GM21381 (cell line): ENCODE measurements at regions not wholly inside any gene's neighbourhood (a gene's known extent, or its start where the extent isn't known, plus 50 kb on each side); places are given as distances from the start of the nearest gene placed in this dataset.

ENCODE experiments used
- ATAC-seq: cut with Tn5 transposase; IDR thresholded peaks from one replicate; pipeline ENCODE4 v1.9.1; 2021; ENCODE audit warnings: mild to moderate bottlenecking, moderate library complexity; ENCODE audit not compliant: unreplicated experiment

DNA sequence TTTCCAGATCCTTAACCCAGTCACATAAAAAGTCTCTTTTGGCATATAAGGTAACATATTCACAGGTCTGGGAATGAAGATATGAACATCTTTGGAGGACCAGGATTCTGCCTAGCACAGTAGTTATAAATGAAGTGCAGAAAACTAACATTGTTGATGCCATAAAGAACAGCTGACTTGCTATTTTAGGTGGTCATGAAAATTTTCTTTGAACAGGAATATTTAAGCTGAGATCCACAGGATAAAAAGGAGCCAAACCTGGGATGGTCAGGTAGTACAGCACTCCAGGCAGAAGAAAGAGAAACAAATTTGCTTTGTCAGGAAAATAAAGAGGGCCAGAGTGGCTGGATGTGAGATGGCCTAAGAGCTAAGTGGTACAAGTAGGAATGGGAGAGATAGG is 80.0 kb downstream of the CENPW start:
- no peak for ATAC-seq

GRCh38 chr6:126422912-126423311 is 83.0 kb downstream of the CENPW start:
- ATAC-seq = no peak

GRCh38 chr6:126427713-126428112 is 87.8 kb downstream of the CENPW start:
- ATAC-seq = no peak

DNA sequence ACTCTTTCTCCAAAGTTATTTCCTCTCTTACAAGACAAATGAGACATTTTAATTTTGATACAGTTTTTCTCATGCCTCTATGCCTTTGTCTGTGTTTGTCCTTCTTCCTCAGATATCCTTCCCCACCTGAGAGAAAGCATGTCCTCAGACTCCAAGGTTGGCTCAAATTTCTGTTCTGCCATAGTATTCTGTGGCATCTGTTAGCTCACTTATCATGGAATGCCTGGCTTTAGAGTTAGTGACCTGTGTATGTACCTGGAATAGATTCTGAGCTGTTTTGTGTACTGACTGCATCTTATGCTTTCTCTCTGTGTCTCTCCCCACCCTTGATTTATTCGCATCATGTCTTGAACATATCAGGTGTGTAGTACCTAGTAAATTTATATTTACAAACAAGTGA is 90.0 kb downstream of the CENPW start:
- no peak for ATAC-seq

GRCh38 chr6:126432564-126432963 is 92.6 kb downstream of the CENPW start:
- no peak for ATAC-seq

- no peak for ATAC-seq
Measured at GRCh38 chr6:126433927-126434326, 94.0 kb downstream of the CENPW start.

- ATAC-seq = no peak
Measured at GRCh38 chr6:126437205-126437604, 97.3 kb downstream of the CENPW start.

GRCh38 chr6:126439040-126439439 is 99.1 kb downstream of the CENPW start:
- ATAC-seq = no peak

DNA sequence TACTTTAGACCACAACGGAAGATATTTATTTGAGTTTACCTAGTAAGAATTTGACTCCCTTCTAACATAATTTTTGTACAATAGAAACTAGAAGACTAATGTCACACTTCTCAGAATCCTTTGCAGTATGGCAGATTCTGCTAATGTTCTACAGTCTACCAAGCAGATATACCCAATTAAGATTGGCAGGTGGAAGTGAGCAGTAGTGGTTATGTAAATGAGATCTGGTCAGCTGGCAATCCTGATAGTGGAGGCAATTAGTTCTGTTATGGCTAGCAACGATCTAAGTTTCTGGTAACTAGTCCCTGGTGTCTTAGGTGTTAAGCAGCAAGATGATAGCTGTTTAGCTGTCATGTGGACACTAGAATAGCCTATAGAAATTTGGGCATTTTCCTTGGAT is 101.0 kb downstream of the CENPW start:
- no peak for ATAC-seq

DNA sequence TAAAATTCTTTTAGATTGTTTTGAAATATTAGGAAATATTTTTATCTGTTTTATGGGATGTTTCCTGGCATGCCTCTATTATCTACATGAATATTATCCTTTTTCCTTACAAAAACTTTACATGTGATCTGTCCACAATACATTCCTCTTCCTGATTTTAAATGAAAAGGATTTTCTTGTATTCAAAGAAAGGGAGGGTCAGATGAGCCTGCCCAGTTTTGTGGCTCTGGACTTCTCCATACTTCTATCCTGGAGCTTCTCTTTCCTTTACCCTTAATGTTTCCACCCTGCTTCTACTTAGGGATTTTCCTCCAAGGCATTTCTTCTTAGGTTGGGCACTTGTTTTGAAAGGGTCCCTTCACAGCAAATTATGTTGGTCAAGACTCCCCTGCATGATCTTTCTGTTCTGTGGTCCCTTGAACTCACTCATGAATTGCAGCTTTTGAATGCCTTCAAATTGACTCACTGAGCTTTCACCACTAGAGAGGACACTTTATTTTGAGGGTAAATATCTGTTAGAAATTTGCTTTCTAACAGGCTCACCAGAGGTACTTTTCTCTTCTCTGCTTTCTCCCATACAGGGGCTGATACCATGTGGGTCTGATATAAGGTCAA is 104.9 kb downstream of the CENPW start:
- no peak for ATAC-seq

- ATAC-seq = no peak
Measured at GRCh38 chr6:126446248-126446647, 106.3 kb downstream of the CENPW start.

GRCh38 chr6:126447367-126447766 is 107.5 kb downstream of the CENPW start:
- no peak for ATAC-seq

DNA sequence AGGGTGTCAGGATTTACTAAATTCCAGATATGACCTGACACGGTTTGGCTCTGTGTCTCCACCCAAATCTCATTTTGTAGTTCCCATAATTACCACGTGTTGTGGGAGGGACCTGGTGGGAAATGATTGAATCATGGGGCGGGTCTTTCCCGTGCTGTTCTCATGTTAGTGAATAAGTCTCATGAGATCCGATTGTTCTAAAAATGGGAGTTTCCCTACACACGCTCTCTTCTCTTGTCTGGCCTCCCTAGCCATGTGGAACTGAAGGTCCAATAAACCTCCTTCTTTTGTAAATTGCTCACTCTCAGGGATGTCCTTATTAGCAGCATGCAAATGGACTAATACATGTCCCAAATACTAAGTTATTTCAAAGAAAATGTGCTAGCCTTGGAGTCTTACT is 121.1 kb downstream of the CENPW start:
- ATAC-seq = no peak

- ATAC-seq = no peak
Measured at GRCh38 chr6:126464245-126464644, 124.3 kb downstream of the CENPW start.

DNA sequence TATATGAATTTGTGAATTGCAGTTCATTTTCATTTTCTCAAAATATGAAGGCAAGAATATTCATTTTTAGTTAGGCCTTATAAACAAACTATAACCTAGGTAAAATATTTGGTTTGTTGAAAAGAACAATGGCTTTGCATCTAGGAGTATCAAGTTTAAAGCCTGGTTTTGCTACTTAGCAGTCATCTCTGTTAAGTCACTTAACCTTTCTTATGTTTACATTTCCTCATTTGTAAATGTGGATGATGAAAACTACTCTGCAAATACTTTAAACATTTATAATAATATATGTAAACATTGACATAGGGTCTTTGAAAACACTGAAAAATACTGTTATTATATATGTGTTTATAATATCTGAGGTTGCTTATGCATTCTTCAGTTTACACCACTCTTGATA is 135.5 kb downstream of the CENPW start:
- no peak for ATAC-seq

- peak; percentile 76 for ATAC-seq
Measured at GRCh38 chr6:126477678-126478077, 137.8 kb downstream of the CENPW start.

DNA sequence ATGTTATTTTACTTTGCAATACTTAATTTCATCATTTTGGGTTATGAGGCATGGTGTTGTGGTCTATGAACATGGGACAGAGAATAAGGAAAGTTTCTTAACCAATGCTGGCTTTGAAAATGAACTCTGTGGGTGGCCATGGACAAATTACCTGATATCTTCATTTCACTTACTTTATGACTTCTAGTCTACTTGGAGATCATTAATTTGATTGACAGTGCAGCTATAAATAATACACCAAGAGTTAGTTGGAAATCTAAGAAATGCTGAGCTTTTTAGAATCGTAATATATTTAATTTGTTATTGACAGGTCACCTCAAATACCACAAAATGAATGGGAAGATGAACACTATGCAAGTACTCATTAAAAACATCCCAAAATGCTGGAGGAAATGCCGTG is 140.4 kb downstream of the CENPW start:
- no peak for ATAC-seq

DNA sequence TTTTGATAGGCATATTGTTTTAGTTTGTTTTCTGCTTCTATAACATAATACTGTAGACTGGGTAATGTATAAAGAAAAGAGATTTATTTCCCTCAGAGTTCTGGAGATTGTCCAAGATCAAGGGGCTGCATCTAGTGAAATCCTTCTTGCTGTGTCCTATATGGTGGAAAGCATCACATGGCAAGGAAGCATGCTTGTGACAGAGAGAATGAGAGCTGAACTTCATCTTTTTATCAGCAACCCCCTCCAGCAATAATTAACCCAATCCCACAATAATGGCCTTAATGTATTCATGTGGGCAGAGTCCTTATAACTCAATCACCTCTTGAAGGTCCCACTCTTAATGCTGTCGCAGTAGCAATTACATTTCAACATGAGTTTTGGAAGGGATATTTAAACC is 141.4 kb downstream of the CENPW start:
- ATAC-seq = no peak

GRCh38 chr6:126504792-126505191 is 164.9 kb downstream of the CENPW start:
- no peak for ATAC-seq

DNA sequence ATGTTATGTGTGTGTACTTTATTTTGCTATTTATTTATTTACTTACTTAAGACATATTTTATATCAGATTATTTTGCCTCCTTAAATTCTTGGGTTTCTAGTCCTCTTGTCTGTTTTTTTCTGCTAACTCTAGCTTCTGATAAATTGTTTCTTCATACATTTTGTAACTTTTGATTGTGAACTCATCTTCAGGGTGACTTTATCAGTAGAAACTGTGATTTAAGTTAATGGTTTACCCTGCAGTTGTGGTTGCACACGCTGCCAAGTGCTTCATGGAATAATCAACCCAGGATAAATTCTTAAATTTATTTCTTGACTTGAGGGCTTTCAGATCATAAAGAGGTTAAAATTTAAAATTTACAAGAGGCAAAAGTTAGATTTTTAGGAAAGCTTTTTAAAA is 173.3 kb downstream of the CENPW start:
- no peak for ATAC-seq

DNA sequence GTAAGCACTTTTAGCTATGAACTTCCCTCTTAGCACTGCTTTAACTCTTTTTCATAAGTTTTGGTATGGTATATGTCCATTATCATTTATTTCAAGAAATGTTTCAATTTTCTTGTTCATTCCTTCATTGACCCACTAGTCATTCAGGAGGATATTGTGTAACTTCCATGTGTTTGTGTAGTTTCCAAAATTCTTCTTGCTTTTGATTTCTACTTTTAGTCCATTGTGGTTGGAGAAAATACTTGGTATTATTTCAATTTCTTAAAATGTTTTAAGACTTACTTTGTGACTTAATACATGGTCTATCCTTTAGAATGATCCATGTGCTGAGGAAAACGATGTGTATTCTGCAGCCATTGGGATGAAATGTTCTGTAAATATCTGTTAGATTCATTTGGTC is 176.5 kb downstream of the CENPW start:
- no peak for ATAC-seq

GRCh38 chr6:126524811-126525326 is 185.0 kb downstream of the CENPW start:
- ATAC-seq = no peak

DNA sequence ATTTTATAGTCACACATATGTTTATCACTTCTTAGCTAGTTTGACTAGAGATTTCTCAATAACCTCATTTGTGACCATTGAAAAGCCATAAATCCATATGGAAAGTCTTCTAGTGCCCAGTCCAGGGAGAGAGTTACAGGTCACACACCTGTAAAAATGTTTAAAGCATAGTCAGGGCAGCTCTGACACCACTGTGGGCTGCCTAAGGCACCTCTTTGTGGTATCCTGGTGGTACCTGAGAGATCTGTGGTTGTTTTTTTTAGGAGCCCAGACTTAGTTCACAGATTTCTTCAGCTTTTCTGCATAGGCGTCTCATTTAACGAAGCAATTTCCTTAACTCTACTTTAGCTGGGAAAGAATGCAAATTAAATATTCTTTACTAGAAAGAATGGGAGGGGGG is 186.6 kb downstream of the CENPW start:
- ATAC-seq = no peak
